HG02938 (cell line): ENCODE measurements at regions not wholly inside any gene's neighbourhood (a gene's known extent, or its start where the extent isn't known, plus 50 kb on each side); places are given as distances from the start of the nearest gene placed in this dataset.
"Not testable (repeated sequence)": the region's sequence is repeated elsewhere in the genome, so short reads cannot be mapped to it uniquely, and the experiment has no call there.

Source experiments
- ATAC-seq: cut with Tn5 transposase; IDR thresholded peaks from one replicate; pipeline ENCODE4 v1.9.1; 2021; ENCODE audit warnings: mild to moderate bottlenecking, moderate library complexity; ENCODE audit not compliant: unreplicated experiment

DNA sequence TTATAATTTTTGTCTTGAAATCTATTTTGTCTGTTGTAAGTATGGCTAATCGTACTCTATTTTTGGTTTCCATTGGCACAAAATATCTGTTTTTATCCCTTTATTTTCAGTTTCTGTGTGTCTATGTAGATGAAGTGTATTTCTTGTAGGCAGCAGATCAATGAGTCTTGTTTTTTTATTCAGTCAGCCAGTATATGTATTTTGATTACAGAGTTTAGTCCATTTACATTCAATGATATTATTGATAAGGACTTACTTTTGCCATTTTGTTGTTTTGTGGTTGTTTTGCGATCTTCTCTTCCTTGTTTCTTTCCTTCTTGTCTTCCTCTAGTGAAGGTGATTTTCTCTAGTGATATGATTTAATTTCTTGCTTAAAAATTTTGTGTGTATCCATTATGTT, 336.3 kb upstream of the SPRY2 start:
- no peak for ATAC-seq

DNA sequence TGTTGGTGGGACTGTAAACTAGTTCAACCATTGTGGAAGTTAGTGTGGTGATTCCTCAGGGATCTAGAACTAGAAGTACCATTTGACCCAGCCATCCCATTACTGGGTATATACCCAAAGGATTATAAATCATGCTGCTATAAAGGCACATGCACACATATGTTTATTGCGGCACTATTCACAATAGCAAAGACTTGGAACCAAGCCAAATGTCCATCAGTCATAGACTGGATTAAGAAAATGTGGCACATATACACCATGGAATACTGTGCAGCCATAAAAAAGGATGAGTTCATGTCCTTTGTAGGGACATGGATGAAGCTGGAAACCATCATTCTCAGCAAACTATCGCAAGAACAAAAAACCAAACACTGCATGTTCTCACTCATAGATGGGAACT, 334.5 kb upstream of the SPRY2 start:
- ATAC-seq = not testable (repeated sequence)

DNA sequence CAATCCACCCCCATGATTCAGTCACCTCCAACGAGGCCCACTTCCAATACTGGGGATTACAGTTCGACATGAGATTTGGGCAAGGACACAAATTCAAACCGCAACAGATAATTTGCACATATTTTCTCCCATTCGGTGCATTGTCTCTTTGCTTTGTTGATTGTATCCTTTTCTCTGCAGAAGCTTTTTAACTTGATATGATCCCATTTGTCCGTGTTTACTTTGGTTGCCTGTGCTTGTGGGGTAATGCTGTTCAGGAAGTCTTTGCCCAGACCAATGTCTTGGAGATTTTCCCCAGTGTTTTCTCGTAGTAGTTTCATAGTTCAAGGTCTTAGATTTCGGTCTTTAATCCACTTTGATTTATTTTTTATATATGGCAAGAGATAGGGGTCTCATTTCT, 330.8 kb upstream of the SPRY2 start:
- ATAC-seq = no peak

DNA sequence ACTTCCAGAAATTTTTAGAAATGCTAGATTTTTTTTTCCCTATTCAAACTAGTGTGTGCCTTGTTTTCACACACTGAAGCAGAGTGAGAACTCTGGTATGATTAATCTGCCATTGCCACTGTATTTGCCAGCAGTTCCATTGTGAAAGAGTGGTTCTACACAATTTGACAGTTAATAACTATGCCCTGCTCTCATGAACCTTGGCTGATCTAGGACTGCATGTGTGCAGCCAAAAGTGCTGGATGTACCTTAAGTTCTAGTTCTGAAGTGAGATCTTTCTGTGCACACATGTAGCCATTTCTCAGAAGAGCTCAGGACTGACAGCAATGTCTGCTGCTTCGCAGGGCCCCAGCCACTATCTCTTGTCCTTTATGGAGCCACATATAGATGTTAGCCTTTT, 328.2 kb upstream of the SPRY2 start:
- no peak for ATAC-seq

DNA sequence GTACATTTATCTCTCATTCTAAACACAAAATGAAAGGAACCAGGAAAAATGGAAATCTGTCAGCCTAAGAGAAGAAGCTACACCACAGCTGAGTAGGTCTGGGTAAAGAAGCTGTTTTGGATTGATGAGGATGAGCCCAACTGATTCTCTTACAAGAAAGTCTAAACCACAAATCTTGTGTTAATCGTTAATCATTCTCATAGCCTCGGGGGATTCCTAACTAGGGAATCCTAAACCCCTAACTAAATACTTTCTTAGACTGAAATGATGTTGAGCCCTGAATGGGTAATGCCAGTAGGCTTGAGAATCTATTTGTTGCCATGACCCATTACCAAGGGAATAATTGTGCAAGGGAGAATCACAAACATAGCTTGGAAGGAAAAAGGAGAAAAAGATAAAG, 327.5 kb upstream of the SPRY2 start:
- no peak for ATAC-seq

DNA sequence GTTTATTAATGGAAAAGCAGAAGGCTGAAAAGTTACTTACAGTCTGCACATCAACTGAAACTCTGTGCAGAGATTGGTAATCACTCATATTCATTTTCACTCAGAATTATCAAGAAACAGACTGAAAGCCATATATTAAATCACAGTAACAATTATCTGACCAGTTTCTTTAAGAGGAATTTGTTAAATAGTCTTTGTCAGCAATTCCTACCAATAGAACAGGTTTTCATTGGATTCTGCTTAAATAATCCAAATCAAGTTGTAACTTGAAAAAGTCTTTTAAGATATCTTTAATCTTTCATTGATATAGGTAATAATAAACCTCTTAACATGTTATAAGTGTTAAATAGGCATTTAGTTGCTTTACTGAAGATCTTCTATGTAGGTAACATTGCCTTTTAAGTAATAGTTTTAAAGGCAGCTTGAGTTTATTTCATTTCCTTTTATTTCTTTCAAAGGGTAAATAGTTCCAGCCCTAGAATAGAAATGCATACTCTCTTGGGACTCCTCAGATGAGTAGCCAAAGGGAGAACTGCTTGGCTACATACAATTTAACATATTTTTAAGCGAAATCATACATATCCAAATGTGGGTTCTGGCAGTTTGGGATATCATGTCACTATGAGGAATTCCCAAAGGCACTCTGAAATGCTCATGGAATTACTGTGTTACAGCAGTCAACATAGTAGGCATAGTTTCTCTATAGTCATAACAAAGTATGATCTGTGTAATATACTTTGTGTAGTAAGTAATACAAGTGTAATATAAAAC, 326.0 kb upstream of the SPRY2 start:
- ATAC-seq = no peak

DNA sequence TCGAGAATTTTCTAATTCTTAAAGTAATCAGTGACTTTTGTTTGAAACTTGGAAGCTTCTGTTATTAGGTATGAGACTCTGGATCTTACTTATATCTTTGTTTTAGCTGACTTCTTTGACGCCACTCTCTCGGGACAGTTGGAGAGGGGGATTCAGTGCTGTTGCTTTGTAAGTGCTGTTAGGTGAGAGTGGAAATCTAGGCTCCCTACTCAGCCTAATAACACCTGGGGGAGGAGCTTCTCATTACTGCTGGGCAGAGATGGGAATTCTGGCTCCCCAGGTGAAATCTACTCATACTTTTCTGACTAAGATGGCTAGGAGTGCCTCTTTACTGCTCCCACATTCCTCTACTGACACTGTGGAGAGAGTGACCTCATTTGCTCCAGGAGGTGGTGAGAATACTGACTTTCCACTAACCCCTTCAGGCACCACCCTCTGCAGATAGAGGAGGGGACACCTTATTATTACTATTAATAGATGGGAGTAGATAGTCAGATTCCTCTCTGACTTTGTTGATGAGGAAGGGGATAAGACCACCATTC, 324.9 kb upstream of the SPRY2 start:
- no peak for ATAC-seq

DNA sequence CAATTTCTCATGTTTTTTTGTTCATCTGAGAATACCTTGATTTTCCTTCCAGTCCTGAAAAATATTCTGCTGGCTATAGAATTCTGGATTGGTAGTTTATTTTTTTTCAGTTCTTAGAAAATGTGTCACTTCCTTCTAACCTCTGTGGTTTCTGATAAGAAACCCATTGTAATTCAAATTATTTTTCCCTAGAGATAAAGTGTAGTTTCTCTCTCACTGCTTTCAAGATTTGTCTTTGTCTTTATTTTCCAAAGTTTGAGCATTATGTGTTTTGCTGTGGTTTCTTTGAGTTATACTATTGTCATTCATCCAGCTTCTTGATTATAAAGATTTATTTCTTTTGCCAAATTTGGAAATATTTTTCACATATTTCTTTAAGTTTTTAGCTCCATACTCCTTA, 324.0 kb upstream of the SPRY2 start:
- ATAC-seq = no peak

DNA sequence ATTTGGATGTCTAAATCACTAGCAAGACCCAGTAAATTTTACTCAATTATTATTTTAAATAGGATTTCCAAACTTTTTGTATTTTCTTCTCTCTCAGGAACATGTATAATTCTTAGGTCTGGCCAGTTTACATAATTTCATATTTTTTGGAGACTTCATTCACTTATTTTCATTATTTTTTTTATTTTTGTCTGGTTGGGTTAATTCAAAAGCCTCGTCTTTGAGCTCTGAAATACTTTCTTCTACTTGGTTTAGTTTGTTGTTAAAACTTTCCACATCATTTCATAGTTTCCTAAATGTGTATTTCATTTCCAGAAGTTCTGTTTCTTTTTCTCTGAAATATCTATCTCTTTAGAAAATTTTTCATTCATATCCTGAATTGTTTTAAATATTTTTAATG, 322.9 kb upstream of the SPRY2 start:
- no peak for ATAC-seq

DNA sequence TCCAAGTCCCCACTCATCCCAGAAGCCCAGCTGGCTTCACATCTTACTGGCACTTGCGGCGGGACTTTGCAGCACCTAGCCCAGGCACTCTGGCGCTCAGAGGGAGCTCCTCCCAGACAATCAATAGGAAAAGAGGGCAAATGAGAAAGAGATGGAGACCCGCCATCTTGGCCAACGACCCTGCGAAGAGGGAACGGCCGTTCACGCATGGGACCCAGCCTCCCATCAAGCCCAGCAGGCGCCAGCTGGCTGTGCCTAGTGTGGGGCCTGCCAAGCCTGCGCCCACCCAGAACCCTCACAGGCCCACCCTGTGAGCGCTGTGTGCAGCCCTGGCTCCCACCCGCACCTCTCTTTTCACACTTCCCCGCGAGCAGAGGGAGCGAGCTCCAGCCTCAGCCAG, 317.8 kb upstream of the SPRY2 start:
- ATAC-seq = no peak

DNA sequence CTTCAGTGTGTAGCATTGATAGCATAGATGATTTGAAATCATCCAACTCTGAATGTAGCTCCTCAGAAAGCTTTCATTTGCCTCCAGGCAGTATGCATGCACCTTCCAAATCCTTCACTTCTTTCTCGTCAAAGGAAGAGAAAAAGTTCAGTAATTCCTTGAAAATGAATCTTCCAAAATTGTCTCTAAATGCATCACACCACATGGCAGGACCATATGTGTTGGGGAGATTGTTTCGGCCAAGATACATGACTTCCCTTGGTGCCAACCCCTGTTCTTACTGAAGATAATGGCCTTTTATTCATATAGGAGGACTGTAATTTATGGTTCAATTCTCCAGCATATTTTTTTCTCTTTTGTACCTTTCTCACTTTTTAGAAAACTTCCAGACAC, 315.6 kb upstream of the SPRY2 start:
- ATAC-seq = no peak

DNA sequence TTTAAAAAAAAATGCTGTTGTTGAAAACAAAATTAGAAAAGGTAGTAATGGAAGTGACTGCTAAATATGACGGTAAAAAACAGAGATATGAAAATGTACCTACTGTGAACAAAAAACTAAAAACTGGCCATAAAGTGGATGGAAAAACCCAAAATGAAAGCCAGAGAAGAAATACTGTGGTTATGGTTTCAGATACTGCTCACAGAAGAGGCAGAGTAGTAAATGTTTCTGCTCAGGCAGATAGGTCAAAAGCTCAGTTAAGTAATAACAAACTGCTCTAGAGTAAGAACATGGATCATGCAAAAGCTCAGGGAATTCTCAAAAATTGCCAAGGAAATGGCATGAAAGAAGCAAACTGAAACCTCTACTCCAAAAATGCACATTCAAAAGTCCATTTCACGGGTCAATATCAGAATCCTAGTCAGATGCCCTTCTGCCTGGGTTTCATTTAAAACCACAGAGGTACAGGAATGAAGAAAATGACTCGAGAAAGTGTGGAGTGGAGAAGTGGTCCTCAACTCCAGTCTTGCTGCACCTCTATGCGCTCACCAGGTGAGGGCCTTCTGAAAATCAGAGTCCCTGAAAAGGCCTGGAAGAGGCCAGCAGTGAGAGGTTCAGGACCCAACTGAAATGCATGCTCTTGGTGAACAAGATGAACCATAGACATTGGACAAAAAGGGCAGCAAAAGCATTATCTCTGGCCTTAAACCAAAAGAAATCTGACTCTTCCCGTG, 315.0 kb upstream of the SPRY2 start:
- no peak for ATAC-seq

DNA sequence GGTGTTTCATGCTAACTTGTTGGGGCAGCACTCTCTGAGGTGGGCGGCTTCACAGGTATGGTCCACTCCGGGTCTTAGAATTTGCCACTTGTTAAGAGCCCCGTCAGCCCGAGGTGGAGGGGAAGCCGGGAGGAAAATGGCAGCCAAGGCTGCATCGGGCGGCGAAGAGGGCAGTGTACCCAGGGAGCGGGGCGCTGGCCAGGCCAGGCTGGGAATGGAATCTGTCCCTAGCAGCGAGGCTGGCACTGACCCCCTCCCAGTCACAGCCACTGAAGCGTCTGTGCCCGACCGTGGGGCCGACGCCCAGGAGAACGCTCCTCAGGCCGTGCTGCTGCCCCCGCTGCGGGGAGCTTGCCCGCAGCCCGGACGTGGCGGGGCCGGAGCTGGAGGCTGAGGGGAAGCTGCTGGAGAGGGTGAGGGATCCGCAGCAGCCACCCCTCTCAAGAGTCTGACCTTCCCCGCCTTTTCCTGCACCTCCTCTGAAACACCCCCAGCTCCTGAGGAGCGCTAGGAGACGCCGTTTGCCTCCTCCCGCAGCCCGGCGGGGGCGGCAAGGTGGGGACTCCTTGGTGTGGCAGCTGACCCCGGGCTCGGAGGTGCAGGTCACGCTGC, 313.8 kb upstream of the SPRY2 start:
- no peak for ATAC-seq

DNA sequence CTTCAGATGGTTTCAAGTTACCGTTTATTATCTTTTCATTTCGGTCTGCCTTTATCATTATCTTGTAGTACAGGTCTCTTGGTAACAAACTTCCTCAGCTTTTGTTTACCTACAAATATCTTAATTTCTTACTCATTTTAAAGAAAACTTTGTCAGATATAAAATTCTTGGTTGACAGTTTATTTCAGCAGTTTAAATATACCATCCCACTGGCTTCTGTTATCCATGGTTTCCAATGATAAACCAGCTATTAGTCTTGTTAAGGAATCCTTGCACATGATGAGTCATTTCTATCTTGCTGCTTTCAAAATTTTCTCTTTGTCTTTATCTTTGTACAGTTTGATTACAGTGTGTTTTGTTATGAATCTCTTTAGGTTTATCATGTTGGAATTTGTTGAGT, 308.3 kb upstream of the SPRY2 start:
- no peak for ATAC-seq

DNA sequence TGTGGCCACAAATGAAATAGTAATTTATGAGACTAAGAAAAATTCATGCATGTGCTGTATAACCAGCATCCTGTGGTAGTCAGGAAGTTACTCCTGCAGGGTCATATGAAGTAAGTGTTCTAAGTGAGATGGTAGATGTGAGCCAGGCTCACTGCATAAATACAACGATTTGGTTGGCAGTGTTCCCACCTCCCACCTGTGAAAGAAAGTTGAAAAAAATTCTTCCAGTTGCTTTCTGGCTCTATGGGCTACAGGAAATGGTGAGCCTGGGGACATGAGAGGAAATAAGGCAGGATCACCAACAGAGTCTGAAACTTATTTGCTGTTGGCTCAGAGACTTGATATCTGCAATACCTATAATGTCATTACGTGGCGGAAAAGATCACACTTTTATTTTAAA, 301.7 kb upstream of the SPRY2 start:
- no peak for ATAC-seq

DNA sequence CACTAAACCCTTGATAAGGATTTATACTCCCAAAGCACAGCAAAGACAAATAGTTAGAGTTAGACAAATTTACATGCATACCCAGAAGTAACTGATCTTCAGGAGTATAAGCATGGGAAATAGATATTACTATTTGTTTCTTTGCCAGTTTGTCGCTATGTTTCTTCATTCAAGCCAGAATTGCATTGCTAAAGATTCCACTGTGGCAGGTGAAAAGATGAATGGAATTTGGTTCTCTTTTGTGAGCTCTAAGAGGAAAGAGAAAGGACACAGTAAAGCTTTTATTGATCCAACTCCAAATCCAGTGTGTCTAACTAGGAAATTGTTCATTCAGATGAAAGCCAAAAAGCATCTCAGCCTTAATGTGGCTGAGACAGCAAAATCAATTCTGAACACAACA, 292.3 kb upstream of the SPRY2 start:
- ATAC-seq = no peak

DNA sequence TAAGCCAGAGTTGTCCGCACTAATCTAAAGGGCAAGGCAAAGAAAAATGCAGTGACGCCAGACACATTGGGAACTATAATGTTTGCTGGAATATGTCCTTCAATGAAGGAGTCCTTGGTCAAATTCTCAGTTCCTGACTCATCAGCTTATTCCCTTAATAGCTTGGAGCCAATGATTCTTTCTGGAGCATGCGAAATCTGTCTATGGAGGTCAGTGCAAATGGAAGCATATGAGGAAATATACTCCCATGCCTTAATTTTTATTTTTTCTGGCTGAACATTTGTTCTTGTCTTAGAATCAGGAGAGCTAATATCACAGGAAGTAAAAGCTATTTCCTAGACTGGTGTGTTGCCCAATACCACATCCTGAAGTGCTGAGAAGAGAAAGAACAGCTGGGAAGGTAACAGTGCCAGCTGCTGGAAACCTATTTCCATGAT, 289.8 kb upstream of the SPRY2 start:
- no peak for ATAC-seq

DNA sequence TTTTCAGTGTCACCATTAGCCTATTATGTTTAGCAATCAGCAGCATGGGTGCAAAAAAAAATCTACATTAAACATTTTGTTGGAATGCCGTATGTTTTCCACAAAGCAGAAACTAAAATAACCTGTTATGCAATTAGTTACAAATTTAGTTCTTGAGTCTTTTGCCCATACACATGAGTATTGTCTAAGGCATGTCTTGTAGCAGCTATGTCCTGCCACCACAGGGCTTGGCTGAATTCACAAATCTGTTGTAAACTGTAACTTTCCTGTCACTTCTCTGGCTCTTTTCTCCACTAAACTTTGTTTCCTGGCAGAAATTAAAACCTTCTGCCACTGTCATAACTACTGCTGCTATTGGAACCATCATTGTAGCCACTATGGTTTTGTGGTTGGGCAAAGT, 277.9 kb upstream of the SPRY2 start:
- ATAC-seq = no peak

DNA sequence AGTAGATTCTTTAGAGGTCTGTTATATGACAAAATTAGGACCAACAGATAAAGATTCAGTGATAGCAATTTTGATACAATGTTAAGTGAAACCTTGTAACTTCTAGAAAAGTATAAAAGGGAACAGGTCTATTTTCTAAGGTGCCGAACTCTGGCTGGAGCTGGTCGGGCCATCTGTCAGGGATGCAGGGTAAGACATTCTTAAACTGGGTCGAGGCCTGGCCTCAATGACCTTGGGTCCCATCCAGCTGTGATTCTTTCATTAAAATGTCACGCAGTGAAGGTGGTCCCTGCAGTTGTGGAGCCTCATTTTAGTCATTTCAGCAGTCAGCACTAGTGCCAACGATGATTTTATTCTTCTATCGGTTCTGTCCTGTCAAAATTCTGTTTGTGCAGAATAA, 271.9 kb upstream of the SPRY2 start:
- no peak for ATAC-seq

DNA sequence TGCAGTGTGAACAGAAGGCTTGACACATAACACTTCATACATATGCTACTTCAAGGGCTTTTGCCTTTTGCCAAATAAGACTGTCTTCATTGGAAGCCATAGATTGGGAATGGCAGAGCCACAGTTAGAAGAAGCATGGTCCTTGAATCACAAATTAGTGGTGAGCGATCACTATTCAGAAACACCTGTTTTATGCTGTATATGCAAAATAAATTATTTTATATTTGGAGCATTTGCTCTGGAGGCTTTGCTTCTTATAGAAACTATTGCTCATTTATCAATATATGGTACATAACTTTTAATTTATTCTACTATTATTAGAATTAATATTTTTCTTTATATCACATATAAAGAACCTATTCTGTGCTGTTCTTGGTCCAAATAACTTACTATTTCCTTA, 270.4 kb upstream of the SPRY2 start:
- ATAC-seq = no peak

DNA sequence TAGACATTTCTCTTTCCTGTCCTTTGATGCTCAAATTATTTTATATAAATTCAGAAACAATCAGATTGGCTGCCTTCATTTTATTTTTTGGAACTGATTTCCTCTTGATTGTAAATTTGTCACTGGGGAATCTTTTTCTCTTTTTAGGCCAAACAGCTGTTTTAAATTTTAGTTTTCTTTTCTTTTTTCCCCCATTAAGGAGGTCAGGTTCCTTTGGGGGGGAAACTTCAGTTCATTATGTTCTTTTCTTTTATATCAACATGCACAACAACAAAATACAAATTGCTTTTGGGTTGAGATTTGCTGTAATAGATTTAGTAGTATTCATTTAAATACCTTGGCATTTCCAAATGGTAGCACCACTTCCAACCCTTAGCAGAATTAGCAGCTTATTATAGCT, 264.8 kb upstream of the SPRY2 start:
- no peak for ATAC-seq

DNA sequence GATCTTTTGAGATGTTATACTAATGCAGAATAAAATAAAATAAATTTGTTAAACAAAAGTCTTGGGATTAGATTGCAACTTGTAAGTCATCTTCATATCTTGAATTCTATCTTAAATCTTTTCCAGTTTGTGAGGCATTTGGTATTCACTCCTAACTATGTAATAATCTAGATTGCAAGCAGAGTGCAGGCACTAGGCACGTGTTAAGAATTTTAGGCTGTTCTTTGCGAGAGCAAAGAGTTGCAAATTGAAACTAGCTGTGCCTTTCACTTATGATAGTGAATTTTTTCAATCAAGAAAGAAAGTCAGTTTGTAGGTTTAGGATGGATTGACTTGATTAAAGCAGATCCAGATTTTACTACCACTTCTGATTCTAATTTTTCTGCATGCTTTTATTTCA, 264.1 kb upstream of the SPRY2 start:
- ATAC-seq = no peak
